Fibroblast of lung (primary cell): ENCODE measurements at regions not wholly inside any gene's neighbourhood (a gene's known extent, or its start where the extent isn't known, plus 50 kb on each side); places are given as distances from the start of the nearest gene placed in this dataset.

Experiments used
- EZH2 ChIP-seq: IDR thresholded peaks from 2 replicates; pipeline ENCODE4 v1.5.1; 2012; ENCODE audit warnings: low read length, control low read depth, mild to moderate bottlenecking; ENCODE audit errors: missing control alignments
- TF ChIP-seq, protein P1 (sequence below), 2 donors: IDR thresholded peaks in 1 of 2; conservative IDR thresholded peaks in 1 of 2; 1 replicate in 1 of 2; 2 replicates in 1 of 2; pipeline ENCODE4 v1.5.1; 2011 to 2012; ENCODE audit warnings: low read length in 2 of 2, control low read depth in 1 of 2, inconsistent platforms in 1 of 2, low read depth in 1 of 2, mild to moderate bottlenecking in 1 of 2

DNA sequence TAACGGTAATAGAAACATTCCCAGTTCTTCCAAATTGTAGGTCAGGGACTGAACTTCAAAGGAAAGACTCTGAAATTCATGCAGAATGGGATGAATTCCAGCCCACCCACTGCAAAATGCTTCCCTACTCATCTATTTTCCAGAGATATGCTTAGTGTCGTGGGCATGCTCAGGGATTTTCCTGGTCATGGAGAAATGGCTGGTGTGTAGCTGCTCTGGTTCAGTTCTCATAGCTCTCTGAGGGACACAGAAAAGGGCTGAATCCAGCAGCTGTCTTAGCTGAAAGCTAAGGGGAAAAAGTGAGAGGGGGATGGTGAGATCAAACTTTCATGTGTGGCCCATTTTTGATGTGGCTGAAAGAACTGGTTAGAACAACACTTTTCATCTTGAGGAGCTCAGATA is 72.9 kb upstream of the KRAS start:
- TF ChIP-seq, protein P1, sequence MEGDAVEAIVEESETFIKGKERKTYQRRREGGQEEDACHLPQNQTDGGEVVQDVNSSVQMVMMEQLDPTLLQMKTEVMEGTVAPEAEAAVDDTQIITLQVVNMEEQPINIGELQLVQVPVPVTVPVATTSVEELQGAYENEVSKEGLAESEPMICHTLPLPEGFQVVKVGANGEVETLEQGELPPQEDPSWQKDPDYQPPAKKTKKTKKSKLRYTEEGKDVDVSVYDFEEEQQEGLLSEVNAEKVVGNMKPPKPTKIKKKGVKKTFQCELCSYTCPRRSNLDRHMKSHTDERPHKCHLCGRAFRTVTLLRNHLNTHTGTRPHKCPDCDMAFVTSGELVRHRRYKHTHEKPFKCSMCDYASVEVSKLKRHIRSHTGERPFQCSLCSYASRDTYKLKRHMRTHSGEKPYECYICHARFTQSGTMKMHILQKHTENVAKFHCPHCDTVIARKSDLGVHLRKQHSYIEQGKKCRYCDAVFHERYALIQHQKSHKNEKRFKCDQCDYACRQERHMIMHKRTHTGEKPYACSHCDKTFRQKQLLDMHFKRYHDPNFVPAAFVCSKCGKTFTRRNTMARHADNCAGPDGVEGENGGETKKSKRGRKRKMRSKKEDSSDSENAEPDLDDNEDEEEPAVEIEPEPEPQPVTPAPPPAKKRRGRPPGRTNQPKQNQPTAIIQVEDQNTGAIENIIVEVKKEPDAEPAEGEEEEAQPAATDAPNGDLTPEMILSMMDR (conservative IDR thresholded peaks at IDR 0.05 in 1 of 2, IDR thresholded peaks at IDR 0.05 in 1 of 2; ENCODE audit: low read depth in 1 of 2, low read length in 2 of 2) = no peak
- TF ChIP-seq EZH2 = no peak
